ENCODE measurements at regions not wholly inside any gene's neighbourhood (a gene's known extent, or its start where the extent isn't known, plus 50 kb on each side); places are given as distances from the start of the nearest gene placed in this dataset.

DNA sequence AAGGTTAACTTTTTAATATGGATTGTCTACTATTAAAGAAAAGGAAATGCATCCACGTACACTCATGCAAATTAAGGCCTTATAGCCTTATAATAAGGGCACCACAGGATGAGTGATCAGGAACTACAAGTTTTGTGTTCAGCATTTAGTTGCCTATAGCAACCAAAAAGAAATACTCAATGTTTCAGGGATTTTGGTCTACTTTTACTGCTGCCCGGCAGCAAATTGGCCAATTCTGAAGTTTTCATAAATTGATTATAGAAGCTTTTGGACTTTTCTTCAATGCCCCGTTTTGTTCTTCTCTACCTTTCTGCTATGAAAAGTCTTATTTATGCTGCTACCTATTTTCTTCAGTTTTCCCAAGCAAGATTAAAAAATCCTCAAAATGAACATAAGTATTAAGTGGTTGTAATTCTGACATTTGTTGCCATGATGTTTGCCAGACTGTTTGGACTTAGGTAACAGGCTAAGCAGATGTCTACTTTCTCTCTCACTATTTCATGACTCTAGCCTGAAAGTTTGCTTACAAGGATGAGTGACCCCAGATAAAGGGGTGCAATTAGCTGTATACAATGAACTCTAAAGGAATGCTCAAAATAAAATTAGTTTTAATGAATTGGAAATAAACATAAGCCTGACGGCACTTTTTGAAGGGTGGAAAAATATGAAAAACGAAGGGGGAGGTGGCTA is 391.5 kb upstream of the DAB2 start:
- no peak for DNase-seq (ENCODE audit: low read depth, low spot score)

DNA sequence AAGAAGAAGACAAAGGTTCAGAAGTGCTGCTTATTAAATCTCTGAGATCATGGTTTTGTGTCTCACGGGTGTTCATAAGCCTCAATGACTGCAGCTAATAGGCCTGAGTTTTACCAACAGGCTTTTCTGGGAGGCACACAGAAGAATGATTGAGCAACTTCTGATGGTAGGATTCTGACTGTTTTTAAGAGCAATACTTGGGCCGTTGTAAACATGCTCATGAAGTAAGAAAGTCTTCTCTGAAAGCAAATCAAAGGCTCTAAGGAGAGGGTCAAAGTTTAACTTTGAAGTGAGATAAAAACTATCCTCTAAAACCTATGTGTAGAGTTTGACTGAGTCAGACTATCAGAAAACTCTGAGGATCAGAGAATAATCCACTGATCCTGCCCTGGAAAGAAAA is 390.9 kb upstream of the DAB2 start:
- DNase-seq (ENCODE audit: low read depth, low spot score), result no peak

DNA sequence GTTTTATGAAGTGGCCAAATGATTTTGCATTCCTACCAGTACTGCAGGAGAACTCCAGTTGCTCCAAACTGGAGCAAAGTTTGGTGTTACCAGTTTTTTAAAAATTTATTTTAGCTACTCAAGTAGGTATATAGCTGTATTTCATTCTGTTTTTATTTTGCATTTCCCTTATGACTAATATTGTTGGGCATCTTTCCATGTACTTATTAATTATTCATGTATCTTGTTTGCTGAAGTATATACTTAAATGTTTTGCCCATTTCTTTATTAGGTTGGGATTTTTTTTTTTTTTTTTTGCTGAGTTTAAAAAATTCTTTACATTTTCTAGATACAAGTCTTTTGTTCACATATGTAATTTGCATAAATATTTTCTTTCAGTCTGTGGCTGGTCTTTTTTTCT is 386.6 kb upstream of the DAB2 start:
- DNase-seq (ENCODE audit: low read depth, low spot score), result no peak

DNA sequence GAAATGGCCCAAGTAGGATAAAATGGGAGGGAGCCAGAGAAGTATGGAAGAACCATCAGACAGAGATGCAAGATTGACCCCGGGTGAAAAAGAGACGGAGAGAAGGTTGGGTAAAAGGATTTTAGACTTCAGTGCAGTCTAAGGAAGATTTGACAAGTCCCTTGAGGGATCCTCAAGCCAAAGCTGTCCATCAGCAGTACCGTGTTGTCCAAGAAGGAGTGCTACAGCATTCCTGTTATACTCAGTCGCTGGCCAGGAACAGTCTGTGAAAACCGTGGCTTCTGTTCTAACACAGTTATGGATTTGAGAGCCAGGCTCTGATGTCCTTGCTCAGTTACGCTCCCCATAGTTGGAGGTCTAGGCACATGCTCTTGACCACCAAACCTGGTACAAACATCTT is 383.9 kb upstream of the DAB2 start:
- DNase-seq (ENCODE audit: low read depth, low spot score), result no peak

DNA sequence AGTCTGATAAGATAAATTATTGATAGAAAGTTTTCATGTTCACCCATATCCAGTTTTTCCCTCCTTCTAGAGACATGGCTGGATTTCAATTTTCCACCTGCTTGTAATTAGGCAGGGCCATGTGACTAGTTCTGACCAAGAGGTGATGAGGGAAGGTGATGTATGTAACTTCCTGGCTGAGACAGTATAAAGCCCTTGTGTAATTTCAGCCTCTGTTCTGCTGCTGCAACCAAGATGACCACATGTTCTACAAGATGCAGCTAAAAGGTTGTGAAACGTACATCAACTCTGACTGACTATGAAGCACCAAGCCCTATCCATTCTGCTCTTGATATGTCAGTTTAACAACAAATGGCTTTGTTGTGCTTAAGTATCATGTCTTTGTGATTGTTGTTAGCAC is 376.5 kb upstream of the DAB2 start:
- no peak for DNase-seq (ENCODE audit: low read depth, low spot score)

DNA sequence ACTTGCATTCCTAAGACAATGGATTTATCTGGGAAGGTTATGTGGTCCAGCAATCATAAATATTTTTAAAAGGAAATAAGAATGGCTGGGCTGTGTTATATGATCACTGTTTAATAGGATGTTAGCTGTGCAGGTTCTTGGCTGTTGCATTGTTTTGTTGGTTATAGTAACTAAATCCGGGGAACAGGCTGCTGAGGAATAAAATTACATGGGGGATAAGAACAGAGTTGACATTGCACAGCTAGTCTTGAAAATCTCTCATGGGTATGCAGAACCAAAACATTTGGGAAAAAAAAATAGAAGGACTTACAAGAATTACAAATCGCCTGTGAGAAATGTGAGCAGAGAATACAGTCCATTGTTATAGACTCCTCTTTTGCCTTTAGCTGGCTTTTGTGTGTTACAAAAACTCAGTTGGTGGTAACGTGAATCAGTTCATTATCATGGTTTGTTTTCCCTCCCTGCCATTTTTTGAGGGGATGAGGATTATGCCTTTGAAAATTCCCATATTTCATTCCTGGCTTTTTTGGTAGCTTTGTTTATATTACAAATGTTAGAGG is 375.3 kb upstream of the DAB2 start:
- DNase-seq (ENCODE audit: low read depth, low spot score), result no peak

DNA sequence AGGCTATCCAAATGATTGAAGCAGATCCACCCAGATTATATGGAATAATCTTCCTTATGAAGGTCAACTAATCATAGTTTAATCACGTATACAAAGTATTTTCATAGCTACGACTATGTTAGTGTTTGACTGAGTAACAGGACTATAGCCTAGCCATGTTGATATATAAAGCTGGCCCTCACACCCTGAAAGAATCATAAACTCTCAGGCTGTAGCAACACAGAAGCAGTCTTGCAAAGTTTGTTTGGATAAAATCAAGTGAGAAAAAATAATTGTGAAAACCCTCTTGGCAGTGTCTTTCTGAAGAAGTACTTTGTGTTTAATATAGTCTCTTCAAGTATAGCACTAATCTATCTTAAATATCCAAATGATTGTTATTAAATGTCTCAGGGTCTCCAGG is 374.5 kb upstream of the DAB2 start:
- no peak for DNase-seq (ENCODE audit: low read depth, low spot score)

DNA sequence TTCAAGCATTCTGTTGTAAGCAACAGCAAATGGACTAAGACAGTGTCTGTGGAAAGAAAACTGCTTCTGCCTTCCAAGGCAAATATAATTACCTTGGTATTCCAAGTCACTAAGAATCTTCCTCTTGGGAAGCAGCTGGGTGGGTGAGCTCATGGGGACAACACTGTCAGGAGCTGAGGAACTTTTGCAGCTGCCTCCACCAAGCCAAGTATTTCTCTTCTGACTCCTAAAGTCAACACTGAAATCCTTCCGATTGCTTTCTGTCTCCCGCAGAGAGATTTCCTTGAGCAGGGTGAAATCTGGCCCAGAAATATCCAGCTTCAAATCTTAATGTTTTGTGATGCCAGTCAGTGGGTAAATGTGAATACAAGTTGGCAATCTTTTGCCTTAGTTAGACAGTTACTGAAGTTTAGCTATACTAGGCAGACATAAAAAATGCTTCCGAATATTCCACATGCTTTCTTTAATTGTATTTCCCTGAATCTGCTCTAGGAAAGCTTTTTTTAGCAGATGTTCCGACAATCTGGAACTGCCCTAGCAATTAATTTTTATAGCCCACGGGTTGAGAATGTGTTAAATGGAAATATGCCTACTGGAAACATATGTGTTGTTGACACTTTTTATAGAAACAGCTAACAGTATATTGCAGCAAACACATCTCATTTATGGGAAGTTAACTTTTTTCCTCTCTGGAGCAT is 369.9 kb upstream of the DAB2 start:
- DNase-seq (ENCODE audit: low read depth, low spot score), result no peak

DNA sequence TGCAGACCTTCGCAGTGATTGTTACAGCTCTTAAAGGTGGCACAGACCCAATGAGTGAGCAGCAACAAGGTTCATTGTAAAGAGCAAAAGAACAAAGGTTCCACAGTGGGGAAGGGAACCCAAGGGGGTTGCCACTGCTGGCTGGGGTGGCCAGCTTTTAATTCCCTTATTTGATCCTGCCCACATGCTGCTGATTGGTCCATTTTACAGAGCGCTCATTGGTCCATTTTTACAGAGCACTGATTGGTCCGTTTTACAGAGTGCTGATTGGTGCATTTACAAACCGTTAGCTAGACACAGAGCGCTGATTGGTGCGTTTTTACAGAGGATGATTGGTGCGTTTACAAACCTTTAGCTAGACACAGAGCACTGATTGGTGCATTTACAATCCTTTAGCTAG is 360.6 kb upstream of the DAB2 start:
- no peak for DNase-seq (ENCODE audit: low read depth, low spot score)

DNA sequence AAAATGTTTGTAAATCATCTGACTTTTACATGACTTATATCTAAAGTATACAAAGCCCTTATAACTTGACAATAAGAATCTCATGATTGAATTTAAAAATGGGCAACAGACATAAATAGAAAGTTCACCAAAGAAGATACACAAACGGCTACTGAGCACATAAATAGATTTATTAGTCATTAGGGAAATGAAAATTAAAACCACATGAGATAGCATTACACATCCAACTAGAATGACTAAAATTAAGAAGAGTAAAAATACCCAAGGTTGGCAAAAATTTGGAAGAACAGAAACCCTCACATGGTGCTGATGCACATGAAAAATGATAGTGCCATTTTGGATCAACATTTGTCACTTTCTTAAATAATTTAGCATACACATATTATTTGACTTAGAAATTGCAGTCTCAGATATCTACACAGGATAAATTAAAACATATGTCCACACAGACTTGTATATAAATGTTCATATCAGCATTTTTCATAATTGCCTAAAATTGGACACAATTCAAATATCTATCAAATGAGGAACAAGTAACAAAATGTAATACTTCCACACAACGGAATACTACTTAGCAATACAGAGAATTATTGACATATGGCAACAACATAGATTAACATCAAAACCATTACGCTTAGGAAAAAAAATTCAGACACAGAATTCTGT is 359.1 kb upstream of the DAB2 start:
- DNase-seq (ENCODE audit: low read depth, low spot score), result no peak

DNA sequence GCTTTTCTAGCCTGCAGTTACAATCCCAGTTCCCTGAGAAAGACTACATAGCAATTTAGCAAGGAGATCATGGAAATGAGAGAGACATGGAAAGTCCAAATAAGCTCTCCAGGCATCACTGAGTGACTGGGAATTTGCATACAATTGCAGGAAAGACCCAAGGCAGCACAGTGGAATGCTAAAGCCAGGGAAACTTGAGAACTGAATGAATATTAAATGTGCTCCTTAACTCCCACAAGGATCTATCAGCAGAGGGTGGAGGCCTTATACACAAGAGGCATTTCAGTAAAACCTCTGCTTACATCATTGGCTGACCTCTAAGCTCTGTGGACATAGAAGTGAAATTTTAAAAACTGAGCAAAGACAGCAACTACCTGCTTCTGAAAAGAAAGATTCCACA is 355.6 kb upstream of the DAB2 start:
- peak; percentile 30 for DNase-seq (ENCODE audit: low read depth, low spot score)

DNA sequence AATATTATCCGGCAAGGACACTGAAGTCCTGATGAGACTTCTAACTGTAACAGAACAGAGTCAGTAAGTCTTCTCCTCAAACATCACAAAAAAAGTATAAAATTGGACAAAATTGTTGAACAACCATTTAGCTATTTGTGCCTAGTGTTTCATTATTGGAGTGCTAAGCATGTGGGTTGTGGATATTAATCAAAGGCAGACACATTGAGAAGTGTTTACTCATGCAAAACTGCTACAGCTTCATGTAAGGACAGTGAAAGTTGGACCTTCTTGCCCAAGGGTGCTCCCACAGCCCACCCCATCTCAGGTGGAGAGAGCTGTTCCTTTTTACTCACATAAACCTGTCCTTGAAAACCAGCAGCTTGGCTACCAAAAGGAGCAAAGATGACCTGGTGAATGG is 355.1 kb upstream of the DAB2 start:
- no peak for DNase-seq (ENCODE audit: low read depth, low spot score)

DNA sequence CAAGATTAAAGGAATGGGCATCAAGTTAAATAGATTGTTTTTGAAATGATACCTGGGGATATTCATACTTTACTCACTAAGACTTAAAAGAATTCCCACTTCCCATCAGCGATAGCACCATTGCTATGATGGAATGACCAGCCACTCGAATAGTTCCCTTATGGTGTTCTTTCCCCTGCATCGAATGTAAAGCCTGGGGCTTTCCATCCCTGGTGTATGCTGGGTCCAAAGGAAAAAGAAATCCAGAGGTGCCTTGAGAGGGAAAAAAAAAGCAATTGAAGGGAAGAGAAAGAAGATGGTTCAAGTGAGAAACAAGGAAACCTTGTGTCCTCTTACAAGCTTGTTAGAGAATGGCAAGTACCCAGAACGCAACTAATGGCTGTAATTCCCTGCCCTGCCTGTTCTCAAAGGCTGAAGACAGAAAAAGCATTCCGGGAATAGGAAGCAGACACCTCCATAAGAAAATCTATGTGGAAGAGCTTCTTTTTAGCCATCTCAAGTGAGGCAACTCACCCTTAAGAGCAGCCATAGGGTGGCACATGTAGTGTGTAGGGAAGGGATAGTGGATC is 351.1 kb upstream of the DAB2 start:
- no peak for DNase-seq (ENCODE audit: low read depth, low spot score)

DNA sequence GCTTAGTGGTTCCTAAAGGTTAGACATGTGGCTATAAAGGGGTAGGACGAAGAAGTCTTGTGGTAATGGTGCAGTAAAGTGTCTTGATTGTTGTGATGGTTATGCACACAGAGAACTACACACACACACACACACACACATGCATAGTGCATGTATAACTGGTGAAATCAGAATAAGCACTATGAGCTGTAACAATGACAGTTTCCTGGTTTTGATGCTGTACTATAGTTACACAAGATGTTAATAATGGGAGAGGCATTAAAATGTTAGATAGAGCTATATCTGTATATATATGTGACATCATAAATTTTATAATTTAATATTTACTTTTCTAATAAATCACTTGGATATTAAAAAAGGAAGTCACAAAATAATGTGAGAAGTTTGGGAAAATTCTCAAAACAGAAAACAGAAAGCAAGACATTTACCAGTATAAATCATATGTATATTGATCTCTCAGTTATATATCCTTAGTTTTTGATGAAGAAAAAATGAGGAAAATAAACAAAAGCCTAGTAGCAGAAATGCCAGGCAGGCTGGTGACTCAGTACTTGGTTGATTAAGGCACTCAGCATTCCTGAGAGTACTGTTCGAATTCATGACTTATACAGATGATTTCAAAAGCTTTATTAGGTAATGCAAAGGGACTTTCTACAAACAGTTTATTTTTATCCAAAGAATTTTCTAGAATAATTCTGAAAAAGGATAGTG is 350.5 kb upstream of the DAB2 start:
- DNase-seq (ENCODE audit: low read depth, low spot score), result peak; percentile 83

DNA sequence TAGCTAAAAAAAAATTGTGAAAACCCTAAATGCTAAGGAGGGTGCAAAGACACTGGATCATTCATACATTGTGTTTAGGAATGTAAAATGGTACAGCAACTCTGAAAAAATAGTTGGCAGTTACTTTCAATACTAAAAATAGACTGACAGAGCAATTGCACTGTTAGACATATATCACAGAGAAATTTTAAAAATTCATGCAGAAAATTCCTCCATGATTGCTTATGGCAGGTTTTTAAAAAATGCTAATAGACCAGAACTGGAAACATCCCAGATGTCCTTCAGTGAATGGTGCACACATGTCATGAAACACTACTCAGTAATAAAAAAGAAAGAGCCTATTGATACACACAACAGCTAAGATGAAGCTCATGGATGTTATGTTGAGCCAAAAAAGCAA is 349.8 kb upstream of the DAB2 start:
- no peak for DNase-seq (ENCODE audit: low read depth, low spot score)

DNA sequence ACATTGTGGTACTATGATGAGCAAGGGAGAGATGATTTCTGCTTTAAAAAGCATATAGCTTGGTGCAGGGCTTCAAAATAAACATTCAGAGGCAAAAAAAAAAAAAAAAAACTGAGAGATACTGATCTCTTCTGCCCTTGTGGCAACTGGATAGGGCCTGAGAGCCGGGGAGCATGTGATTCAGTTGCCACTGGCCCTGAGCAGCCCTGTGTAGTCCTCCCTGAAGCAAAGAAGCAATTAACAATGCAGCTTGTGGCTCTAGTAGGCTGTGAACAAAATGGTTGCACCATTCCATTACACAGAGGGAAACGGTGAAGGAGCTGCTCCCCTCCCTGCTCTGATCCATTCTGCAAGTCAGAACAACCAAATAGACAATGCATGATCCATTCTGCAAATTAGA is 347.5 kb upstream of the DAB2 start:
- DNase-seq (ENCODE audit: low read depth, low spot score), result no peak

DNA sequence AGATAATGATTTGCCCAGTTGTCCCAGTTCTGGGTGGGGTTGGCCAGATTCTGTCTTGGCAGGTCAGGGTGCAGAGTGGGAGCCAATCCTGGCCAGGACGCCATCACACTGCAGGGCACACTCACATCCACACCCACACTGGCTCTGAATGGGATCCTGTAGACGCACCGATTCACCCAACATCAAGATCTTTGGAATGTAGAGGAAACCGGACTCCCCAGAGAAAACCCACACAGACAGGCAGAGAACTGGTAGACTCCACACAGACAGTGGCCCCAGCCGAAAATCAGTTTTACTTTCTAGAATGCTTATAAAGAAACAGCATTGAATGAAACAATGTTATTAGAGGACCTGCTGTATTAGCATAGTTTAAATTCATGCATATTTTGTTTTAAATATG is 343.1 kb upstream of the DAB2 start:
- no peak for DNase-seq (ENCODE audit: low read depth, low spot score)

DNA sequence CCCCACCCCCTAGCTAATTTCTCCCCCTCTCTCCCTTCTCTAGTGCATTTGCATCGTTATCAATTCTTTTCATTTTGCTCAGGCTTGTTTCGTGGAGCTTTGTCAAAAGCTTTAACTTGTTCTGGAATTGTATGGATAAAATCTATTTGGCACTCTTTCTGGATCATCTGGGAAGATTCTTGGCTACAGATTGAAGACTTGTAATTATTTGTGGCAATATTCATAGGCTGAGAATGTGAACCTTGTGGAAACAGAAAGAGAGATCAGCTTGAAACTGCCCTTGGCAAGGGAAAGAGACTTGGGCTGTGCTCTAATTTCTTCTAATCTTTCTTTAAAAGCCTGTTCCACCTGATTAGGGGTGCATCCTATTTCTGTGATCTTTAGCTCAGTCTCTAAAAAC is 340.6 kb upstream of the DAB2 start:
- peak; percentile 68 for DNase-seq (ENCODE audit: low read depth, low spot score)

DNA sequence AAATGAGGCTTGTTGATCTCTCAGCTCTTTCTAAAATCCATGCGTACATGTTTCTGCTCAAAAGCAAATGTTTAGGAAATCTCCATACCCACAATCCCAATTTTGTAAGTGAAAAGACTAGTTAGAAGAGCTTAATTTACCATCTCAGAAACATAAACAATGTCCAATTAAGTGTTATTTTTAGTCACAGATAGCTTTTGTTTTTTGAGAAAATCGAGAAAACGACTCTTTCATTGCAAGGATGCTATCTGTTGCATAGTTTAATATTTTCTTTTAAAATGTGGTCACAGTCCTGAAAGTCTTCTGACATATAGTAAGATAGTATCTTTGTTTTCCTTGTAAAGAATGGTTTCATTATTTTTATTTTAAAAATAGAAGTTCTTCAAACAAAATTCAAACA is 338.0 kb upstream of the DAB2 start:
- no peak for DNase-seq (ENCODE audit: low read depth, low spot score)

DNA sequence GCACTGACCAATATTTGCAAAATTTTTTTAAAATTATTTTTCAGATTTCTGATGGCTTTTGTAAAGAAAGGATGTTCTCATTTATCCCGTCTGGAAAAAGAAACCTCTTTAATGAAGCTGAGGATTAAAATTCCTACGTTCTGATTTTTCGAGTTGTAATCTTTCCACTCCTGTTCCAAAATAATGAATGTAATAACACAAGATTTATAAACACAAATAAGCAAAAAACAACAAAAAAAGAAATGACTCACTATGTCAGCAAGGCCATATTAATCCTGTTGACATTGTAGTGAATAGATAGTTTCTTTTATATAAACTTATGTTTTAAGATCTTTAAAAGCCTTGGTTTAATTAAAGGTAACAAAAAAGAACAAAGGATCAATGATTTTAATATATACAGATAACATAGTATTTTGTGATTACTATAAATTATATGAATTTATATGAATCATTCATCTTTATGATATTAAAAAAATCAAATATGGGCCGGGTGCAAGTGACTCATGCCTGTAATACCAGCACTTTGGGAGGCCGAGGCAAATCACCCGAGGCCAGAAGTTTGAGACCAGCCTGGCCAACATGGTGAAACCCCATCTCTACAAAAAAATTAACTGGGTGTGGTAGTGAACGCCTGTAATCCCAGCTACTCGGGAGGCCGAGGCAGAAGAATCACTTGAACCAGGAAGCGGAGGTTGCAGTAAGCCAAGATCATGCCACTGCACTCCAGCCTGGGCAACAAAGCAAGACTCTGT is 336.6 kb upstream of the DAB2 start:
- DNase-seq (ENCODE audit: low read depth, low spot score), result no peak
